WTC11 (cell line): ENCODE measurements at regions not wholly inside any gene's neighbourhood (a gene's known extent, or its start where the extent isn't known, plus 50 kb on each side); places are given as distances from the start of the nearest gene placed in this dataset.

ENCODE experiments used
- AFF4 ChIP-seq: sonication (generic); formaldehyde crosslinking; IDR thresholded peaks from 2 replicates; pipeline ENCODE4 v1.8.1; 2023; ENCODE audit warnings: mild to moderate bottlenecking, missing genetic modification reagents, borderline replicate concordance
- CTCF ChIP-seq: fragments of 200-600 bp; IDR thresholded peaks from 2 replicates; pipeline ENCODE4 v1.8.0; 2022; ENCODE audit warnings: antibody characterized with exemption
- ELF4 ChIP-seq: sonication (generic); formaldehyde crosslinking; IDR thresholded peaks from 2 replicates; pipeline ENCODE4 v1.8.1; 2022; ENCODE audit warnings: low read depth, mild to moderate bottlenecking, moderate library complexity, missing genetic modification reagents
- GTF2I ChIP-seq: fragments of 250-450 bp; sonication (Bioruptor Pico); conservative IDR thresholded peaks from 2 replicates; pipeline ENCODE4 v1.4.0; 2021; ENCODE audit warnings: mild to moderate bottlenecking
- IRF2 ChIP-seq: sonication (generic); formaldehyde crosslinking; IDR thresholded peaks from 2 replicates; pipeline ENCODE4 v1.8.0; 2022; ENCODE audit warnings: low read depth, missing genetic modification reagents, borderline replicate concordance
- JUN ChIP-seq: sonication (generic); formaldehyde crosslinking; IDR thresholded peaks from 2 replicates; pipeline ENCODE4 v1.8.0; 2023; ENCODE audit warnings: mild to moderate bottlenecking, missing genetic modification reagents
- MAX ChIP-seq: sonication (generic); formaldehyde crosslinking; IDR thresholded peaks from 2 replicates; pipeline ENCODE4 v1.8.0; 2022; ENCODE audit warnings: mild to moderate bottlenecking, missing genetic modification reagents
- NR3C1 ChIP-seq: sonication (generic); formaldehyde crosslinking; conservative IDR thresholded peaks from 2 replicates; pipeline ENCODE4 v1.8.1; 2023; ENCODE audit warnings: low read depth, mild to moderate bottlenecking, missing genetic modification reagents
- PRDM15 ChIP-seq: sonication (generic); formaldehyde crosslinking; IDR thresholded peaks from 2 replicates; pipeline ENCODE4 v1.8.0; 2022; ENCODE audit warnings: missing genetic modification reagents
- PREB ChIP-seq: sonication (generic); formaldehyde crosslinking; IDR thresholded peaks from 2 replicates; pipeline ENCODE4 v1.8.1; 2022; ENCODE audit warnings: mild to moderate bottlenecking, missing genetic modification reagents, moderate library complexity, borderline replicate concordance
- RELA ChIP-seq: sonication (generic); formaldehyde crosslinking; IDR thresholded peaks from 2 replicates; pipeline ENCODE4 v1.8.1; 2022; ENCODE audit warnings: missing genetic modification reagents, mild to moderate bottlenecking, borderline replicate concordance
- ZNF138 ChIP-seq: sonication (generic); formaldehyde crosslinking; conservative IDR thresholded peaks from 2 replicates; pipeline ENCODE4 v1.8.1; 2022; ENCODE audit warnings: mild to moderate bottlenecking, moderate library complexity, missing genetic modification reagents
- ZNF317 ChIP-seq: sonication (generic); formaldehyde crosslinking; IDR thresholded peaks from 2 replicates; pipeline ENCODE4 v1.8.1; 2023; ENCODE audit warnings: low read depth, mild to moderate bottlenecking, moderate library complexity, missing genetic modification reagents, borderline replicate concordance

GRCh38 chr18:42334931-42335330 is 379.9 kb downstream of the PIK3C3 start:
- TF ChIP-seq ZNF138 (CRISPR knock-in tag) = no peak
- TF ChIP-seq PREB = no peak
- no peak for TF ChIP-seq CTCF
- TF ChIP-seq GTF2I (CRISPR knock-in tag) = no peak
- no peak for TF ChIP-seq AFF4
- no peak for TF ChIP-seq JUN (CRISPR knock-in tag)
- TF ChIP-seq MAX (CRISPR knock-in tag) = no peak
- no peak for TF ChIP-seq IRF2
- TF ChIP-seq ELF4 (CRISPR knock-in tag) = no peak
- TF ChIP-seq RELA (CRISPR knock-in tag) = no peak
- TF ChIP-seq PRDM15 (CRISPR knock-in tag) = no peak
- peak; percentile 73 for TF ChIP-seq ZNF317 (CRISPR knock-in tag)
- no peak for TF ChIP-seq NR3C1 (CRISPR knock-in tag)
